ENCODE measurements at regions not wholly inside any gene's neighbourhood (a gene's known extent, or its start where the extent isn't known, plus 50 kb on each side); places are given as distances from the start of the nearest gene placed in this dataset.

DNA sequence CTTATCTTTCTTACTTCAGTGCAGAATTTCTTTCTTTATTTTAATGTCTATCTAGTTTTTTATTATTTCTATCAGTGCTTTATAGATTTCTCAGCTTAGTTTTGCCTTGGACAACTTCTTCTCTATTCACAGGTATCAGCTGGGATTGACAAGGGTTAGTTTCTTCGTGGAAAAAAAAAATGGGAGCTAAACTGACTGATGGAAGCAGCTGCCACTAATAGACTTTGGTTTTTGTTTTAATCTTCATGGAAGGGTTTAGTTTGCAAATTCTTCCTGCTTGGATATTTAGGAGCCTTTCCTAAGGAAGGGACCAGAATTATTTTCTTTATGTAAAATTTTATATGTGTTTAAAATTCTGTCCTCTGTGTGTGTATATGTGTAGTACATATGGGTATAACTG is 306.1 kb upstream of the FMN2 start:
- TF ChIP-seq JUN (CRISPR knock-in tag; IDR thresholded peaks at IDR 0.05) = no peak
- TF ChIP-seq, protein P1, sequence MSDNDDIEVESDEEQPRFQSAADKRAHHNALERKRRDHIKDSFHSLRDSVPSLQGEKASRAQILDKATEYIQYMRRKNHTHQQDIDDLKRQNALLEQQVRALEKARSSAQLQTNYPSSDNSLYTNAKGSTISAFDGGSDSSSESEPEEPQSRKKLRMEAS (CRISPR knock-in tag; IDR thresholded peaks at IDR 0.05) = no peak
- TF ChIP-seq, protein P2, sequence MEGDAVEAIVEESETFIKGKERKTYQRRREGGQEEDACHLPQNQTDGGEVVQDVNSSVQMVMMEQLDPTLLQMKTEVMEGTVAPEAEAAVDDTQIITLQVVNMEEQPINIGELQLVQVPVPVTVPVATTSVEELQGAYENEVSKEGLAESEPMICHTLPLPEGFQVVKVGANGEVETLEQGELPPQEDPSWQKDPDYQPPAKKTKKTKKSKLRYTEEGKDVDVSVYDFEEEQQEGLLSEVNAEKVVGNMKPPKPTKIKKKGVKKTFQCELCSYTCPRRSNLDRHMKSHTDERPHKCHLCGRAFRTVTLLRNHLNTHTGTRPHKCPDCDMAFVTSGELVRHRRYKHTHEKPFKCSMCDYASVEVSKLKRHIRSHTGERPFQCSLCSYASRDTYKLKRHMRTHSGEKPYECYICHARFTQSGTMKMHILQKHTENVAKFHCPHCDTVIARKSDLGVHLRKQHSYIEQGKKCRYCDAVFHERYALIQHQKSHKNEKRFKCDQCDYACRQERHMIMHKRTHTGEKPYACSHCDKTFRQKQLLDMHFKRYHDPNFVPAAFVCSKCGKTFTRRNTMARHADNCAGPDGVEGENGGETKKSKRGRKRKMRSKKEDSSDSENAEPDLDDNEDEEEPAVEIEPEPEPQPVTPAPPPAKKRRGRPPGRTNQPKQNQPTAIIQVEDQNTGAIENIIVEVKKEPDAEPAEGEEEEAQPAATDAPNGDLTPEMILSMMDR (IDR thresholded peaks at IDR 0.05) = no peak

Measured in WTC11 (cell line).